ENCODE measurements at regions not wholly inside any gene's neighbourhood (a gene's known extent, or its start where the extent isn't known, plus 50 kb on each side); places are given as distances from the start of the nearest gene placed in this dataset.

DNA sequence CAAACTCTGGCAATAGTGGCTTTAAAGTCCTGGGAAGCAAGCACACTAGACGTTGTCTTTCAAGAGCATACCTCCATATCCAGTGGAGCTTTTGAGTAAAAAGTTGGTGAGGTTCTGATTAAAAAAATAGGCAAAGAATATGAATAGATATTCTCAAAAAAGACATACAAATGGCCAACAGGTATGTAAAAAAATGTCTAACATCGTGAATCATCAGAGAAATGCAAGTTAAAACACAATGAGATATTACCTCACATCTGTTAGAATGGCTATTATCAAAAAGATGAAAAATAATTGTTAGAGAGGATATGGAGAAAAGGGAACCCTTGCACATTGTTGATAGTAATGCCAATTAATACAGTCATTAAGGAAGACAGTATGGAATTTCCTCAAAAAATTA, 407.1 kb downstream of the MDFIC start:
- TF ChIP-seq, protein P1, sequence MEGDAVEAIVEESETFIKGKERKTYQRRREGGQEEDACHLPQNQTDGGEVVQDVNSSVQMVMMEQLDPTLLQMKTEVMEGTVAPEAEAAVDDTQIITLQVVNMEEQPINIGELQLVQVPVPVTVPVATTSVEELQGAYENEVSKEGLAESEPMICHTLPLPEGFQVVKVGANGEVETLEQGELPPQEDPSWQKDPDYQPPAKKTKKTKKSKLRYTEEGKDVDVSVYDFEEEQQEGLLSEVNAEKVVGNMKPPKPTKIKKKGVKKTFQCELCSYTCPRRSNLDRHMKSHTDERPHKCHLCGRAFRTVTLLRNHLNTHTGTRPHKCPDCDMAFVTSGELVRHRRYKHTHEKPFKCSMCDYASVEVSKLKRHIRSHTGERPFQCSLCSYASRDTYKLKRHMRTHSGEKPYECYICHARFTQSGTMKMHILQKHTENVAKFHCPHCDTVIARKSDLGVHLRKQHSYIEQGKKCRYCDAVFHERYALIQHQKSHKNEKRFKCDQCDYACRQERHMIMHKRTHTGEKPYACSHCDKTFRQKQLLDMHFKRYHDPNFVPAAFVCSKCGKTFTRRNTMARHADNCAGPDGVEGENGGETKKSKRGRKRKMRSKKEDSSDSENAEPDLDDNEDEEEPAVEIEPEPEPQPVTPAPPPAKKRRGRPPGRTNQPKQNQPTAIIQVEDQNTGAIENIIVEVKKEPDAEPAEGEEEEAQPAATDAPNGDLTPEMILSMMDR (conservative IDR thresholded peaks at IDR 0.05; ENCODE audit: low read length): no peak
- TF ChIP-seq EZH2phosphoT487 (IDR thresholded peaks at IDR 0.05; ENCODE audit: borderline replicate concordance, low read depth, low read length): no peak
